HG03354 (cell line): ENCODE measurements at regions not wholly inside any gene's neighbourhood (a gene's known extent, or its start where the extent isn't known, plus 50 kb on each side); places are given as distances from the start of the nearest gene placed in this dataset.

Experiments
- ATAC-seq: cut with Tn5 transposase; IDR thresholded peaks from one replicate; pipeline ENCODE4 v1.9.1; 2021; ENCODE audit warnings: mild to moderate bottlenecking; ENCODE audit not compliant: unreplicated experiment, poor library complexity, severe bottlenecking

- no peak for ATAC-seq
Observed at GRCh38 chr4:71148545-71148944, 155.1 kb downstream of the DCK start.

- ATAC-seq, result no peak
Observed at GRCh38 chr4:71151054-71151453, 157.6 kb downstream of the DCK start.

GRCh38 chr4:71156616-71157015 lies 163.2 kb downstream of the DCK start:
- ATAC-seq, result no peak

- no peak for ATAC-seq
Observed at GRCh38 chr4:71162386-71162785, 168.9 kb downstream of the DCK start.

GRCh38 chr4:71163317-71163716 lies 169.9 kb downstream of the DCK start:
- no peak for ATAC-seq

- ATAC-seq, result no peak
Observed at GRCh38 chr4:71167083-71167482, 171.7 kb upstream of the SLC4A4 start.

- no peak for ATAC-seq
Observed at GRCh38 chr4:71171592-71171991, 167.2 kb upstream of the SLC4A4 start.

GRCh38 chr4:71181332-71181731 lies 157.5 kb upstream of the SLC4A4 start:
- ATAC-seq, result no peak

- peak; percentile 60 for ATAC-seq
Observed at GRCh38 chr4:71184195-71184781, 154.5 kb upstream of the SLC4A4 start.

GRCh38 chr4:71185037-71185436 lies 153.8 kb upstream of the SLC4A4 start:
- ATAC-seq, result no peak

GRCh38 chr4:71186257-71186565 lies 152.6 kb upstream of the SLC4A4 start:
- ATAC-seq, result peak; percentile 0

- peak; percentile 48 for ATAC-seq
Observed at GRCh38 chr4:71186566-71187403, 152.0 kb upstream of the SLC4A4 start.

GRCh38 chr4:71187404-71188155 lies 151.2 kb upstream of the SLC4A4 start:
- ATAC-seq, result peak; percentile 29

GRCh38 chr4:71188156-71188640 lies 150.6 kb upstream of the SLC4A4 start:
- no peak for ATAC-seq

GRCh38 chr4:71188951-71189350 lies 149.9 kb upstream of the SLC4A4 start:
- ATAC-seq, result no peak

GRCh38 chr4:71189471-71189870 lies 149.3 kb upstream of the SLC4A4 start:
- ATAC-seq, result no peak

GRCh38 chr4:71194454-71194853 lies 144.4 kb upstream of the SLC4A4 start:
- ATAC-seq, result no peak

GRCh38 chr4:71195924-71196323 lies 142.9 kb upstream of the SLC4A4 start:
- no peak for ATAC-seq

- ATAC-seq, result no peak
Observed at GRCh38 chr4:71198958-71199357, 139.9 kb upstream of the SLC4A4 start.

- no peak for ATAC-seq
Observed at GRCh38 chr4:71201057-71201456, 137.8 kb upstream of the SLC4A4 start.
